ENCODE measurements at regions not wholly inside any gene's neighbourhood (a gene's known extent, or its start where the extent isn't known, plus 50 kb on each side); places are given as distances from the start of the nearest gene placed in this dataset.

DNA sequence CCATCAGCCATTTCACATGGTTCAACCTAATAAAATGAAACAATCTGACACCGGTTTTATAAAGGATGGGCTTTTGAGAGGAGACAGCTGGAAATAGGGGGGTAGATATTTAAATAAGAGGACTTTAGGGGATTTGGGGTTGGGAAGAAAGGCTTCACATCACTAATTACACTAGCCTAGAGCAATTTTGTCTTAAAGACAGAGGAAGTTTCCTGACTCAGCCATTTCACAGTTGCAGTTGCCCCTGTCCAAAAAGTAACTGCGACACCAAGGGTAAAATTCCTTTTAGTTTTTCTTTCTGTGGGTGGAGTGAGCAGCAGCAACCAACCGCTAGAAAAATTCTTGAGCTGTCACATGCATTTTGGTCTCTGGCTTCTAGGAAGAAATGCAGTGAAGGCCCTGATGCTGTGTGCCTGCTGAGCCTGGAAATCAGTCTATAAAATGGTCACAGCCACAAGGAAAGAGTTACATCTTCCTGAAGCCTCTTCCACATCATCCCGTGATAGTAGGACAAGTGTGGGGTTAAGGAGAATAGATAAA, 233.6 kb downstream of the ZNF674 start:
- ChIA-PET CTCF (no interaction called here), POLR2A (ENCODE audit: low non-redundant PET) (no interaction called here)
- no peak overlapping the region for H3K27ac ChIP-seq
- no peak for DNase-seq (ENCODE audit: low spot score)
- TF ChIP-seq, protein P1, sequence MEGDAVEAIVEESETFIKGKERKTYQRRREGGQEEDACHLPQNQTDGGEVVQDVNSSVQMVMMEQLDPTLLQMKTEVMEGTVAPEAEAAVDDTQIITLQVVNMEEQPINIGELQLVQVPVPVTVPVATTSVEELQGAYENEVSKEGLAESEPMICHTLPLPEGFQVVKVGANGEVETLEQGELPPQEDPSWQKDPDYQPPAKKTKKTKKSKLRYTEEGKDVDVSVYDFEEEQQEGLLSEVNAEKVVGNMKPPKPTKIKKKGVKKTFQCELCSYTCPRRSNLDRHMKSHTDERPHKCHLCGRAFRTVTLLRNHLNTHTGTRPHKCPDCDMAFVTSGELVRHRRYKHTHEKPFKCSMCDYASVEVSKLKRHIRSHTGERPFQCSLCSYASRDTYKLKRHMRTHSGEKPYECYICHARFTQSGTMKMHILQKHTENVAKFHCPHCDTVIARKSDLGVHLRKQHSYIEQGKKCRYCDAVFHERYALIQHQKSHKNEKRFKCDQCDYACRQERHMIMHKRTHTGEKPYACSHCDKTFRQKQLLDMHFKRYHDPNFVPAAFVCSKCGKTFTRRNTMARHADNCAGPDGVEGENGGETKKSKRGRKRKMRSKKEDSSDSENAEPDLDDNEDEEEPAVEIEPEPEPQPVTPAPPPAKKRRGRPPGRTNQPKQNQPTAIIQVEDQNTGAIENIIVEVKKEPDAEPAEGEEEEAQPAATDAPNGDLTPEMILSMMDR (conservative IDR thresholded peaks at IDR 0.05; ENCODE audit: low read depth), result no peak

DNA sequence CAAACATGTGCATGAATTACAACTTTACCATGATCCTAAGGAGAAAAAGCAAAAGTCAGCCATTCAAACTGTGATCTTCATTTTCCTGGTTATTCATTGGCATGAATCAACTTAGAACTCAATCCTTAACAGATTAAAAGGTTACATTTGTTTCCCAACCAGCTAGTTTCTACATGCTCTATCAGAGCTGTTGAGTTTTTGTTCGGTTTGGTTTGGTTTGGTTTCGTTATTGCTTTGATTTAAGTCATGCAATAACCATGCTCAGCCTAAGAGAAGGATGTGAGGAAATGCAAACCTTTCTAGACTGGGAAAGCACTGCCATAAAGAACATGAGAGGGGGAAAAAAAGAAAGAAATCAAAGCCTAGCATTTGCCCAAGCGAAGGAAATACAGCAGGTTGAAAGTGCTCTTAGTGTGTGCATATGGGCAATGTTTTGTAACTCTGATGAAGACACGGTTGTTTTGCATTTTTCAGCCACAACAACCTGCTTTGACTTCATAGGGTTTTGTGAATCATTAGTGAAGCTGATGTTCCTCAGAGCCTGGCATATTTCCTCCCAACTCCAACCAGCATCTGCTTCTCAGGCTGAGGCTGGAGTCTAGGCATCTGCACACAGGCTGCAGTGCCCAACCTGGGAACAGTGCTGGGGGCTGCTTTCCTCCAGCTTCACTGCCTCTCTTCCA, 234.3 kb downstream of the ZNF674 start:
- no peak overlapping the region for H3K27ac ChIP-seq
- ChIA-PET POLR2A (ENCODE audit: low non-redundant PET) (no interaction called here), CTCF (no interaction called here)
- TF ChIP-seq, protein P1 (conservative IDR thresholded peaks at IDR 0.05; ENCODE audit: low read depth), result no peak
- DNase-seq (ENCODE audit: low spot score), result no peak

DNA sequence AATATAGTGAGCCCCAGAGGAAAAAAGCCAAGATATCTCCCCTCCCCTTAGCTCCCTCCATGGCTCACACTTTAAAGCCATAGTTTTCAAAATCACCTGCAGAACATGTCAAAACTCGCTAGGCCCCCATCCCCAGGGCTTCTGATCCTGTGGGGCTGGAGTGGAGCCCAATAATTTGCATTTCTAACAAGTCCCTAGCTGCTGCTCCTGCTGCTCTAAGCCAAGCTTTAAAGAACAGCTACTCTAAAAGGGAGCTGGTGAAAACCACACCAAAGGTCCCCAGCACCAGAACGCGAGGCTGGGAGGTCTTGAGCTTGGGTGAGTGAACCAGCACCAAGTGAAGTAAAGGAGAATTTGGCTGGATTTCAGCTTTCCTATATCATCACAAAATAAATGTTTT, 237.1 kb downstream of the ZNF674 start:
- CTCF ChIA-PET, result no interaction called here
- POLR2A ChIA-PET (ENCODE audit: low non-redundant PET), result no interaction called here
- TF ChIP-seq, protein P1 (conservative IDR thresholded peaks at IDR 0.05; ENCODE audit: low read depth), result no peak

DNA sequence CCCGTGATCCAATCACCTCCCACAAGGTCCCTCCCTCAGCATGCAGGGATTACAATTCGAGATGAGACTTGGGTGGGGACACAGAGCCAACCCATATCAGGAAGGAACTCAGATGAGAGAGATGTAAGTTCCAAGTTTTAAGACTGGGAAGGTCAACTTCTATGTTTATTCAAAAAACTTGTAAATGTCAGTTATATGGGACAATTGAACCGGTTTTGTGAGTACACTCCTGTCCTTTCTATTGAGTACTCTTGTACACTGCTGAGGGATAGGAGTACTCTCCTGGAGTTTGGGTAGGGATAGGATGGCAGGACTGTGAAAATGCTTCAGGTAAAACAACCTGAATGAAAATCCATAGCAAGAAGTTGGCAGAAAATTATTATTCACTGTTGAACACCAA, 239.1 kb downstream of the ZNF674 start:
- no peak for DNase-seq (ENCODE audit: low spot score)
- POLR2A ChIA-PET (ENCODE audit: low non-redundant PET), result no interaction called here
- H3K27ac ChIP-seq, result no peak overlapping the region
- TF ChIP-seq, protein P1 (conservative IDR thresholded peaks at IDR 0.05; ENCODE audit: low read depth), result no peak
- CTCF ChIA-PET, result interaction anchor here (0.6 kb wide), 1 partner anchor 16 kb away, joined by 4 read pairs; no protein-coding TSS in a partner anchor

More for the DNA sequence above, 237.1 kb downstream of the ZNF674 start:
- no peak for DNase-seq (ENCODE audit: low spot score)
- H3K27ac ChIP-seq, result 0 out of 2 replicates have a peak overlapping the region, but pooled peaks have one; percentile 30

DNA sequence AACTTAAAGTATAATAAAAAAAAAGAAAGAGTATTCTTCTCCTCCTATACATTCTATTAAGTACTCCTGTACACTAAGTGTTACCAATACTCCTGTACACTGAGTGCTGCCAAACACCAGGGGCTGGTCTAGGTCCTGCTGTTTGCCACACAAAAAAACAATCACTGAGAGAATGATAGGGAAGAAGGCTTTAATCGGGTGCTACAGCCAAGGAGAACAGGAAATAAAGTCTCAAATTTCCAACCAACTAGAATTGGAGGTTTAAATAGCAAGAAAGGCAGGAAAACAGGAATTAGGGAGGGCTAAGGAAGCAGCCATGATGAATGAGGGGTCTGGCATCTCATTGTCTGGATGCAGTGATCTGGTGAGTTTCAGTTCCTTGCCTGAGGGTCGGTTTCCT, 239.8 kb downstream of the ZNF674 start:
- H3K27ac ChIP-seq, result no peak overlapping the region
- TF ChIP-seq, protein P1 (conservative IDR thresholded peaks at IDR 0.05; ENCODE audit: low read depth), result no peak
- no peak for DNase-seq (ENCODE audit: low spot score)
- CTCF ChIA-PET, result no interaction called here
- POLR2A ChIA-PET (ENCODE audit: low non-redundant PET), result no interaction called here

DNA sequence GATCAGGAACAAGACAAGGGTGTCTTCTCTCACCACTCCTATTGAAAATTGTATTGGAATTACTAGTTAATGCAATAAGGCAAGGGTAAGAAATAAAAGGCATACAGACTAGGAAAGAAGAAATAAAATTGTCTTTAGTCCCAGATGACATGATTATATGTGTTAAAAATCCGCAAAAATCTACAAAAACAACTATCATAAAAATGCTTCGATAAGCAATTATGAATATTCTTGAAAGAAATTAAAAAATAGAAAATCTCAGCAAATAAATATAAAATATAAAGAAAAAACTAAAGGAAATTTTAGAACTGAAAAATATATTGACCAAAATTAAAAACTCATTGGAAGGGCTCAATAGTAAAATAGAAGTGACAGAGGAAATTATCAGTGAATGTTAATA, 243.3 kb downstream of the ZNF674 start:
- ChIA-PET POLR2A (ENCODE audit: low non-redundant PET) (no interaction called here), CTCF (no interaction called here)
- no peak for DNase-seq (ENCODE audit: low spot score)
- TF ChIP-seq, protein P1 (conservative IDR thresholded peaks at IDR 0.05; ENCODE audit: low read depth), result no peak
- H3K27ac ChIP-seq, result no peak overlapping the region

Measured in RWPE1 (cell line).